GM12875 (cell line): ENCODE measurements at regions not wholly inside any gene's neighbourhood (a gene's known extent, or its start where the extent isn't known, plus 50 kb on each side); places are given as distances from the start of the nearest gene placed in this dataset.

Experiments used
- H3K4me3 ChIP-seq: one replicate; pipeline ENCODE4 v1.5.1; 2011; ENCODE audit warnings: low read depth, low read length, control low read depth
- CTCF ChIP-seq: IDR thresholded peaks from 2 replicates; pipeline ENCODE4 v1.5.1; 2011; ENCODE audit warnings: low read depth, mild to moderate bottlenecking, control low read depth, inconsistent platforms, low read length, moderate library complexity, borderline replicate concordance; ENCODE audit not compliant: insufficient read depth

GRCh38 chr5:2999926-3000325 lies 248.4 kb upstream of the IRX2 start:
- no peak overlapping the region for H3K4me3 ChIP-seq

GRCh38 chr5:2998106-2998505 lies 246.6 kb upstream of the IRX2 start:
- H3K4me3 ChIP-seq, result no peak overlapping the region
- TF ChIP-seq CTCF, result no peak

More at GRCh38 chr5:2999926-3000325, 248.4 kb upstream of the IRX2 start:
- TF ChIP-seq CTCF, result no peak

- TF ChIP-seq CTCF, result no peak
- no peak overlapping the region for H3K4me3 ChIP-seq
Measured at GRCh38 chr5:2997179-2997578, 245.7 kb upstream of the IRX2 start.

- H3K4me3 ChIP-seq, result no peak overlapping the region
- no peak for TF ChIP-seq CTCF
Measured at GRCh38 chr5:2996687-2997086, 245.2 kb upstream of the IRX2 start.

- no peak overlapping the region for H3K4me3 ChIP-seq
- no peak for TF ChIP-seq CTCF
Measured at GRCh38 chr5:2996248-2996647, 244.8 kb upstream of the IRX2 start.

GRCh38 chr5:2995667-2996066 lies 244.2 kb upstream of the IRX2 start:
- no peak overlapping the region for H3K4me3 ChIP-seq
- no peak for TF ChIP-seq CTCF

GRCh38 chr5:2995035-2995434 lies 243.6 kb upstream of the IRX2 start:
- no peak for TF ChIP-seq CTCF
- H3K4me3 ChIP-seq, result no peak overlapping the region
